Ovary (tissue), 7 donors: ENCODE measurements at regions not wholly inside any gene's neighbourhood (a gene's known extent, or its start where the extent isn't known, plus 50 kb on each side); places are given as distances from the start of the nearest gene placed in this dataset.

Experiments used
- DNase-seq, 5 donors: peaks; one replicate each; pipeline ENCODE4 v3.0.0-alpha.2; 2019 to 2020
- H3K27ac ChIP-seq, 2 donors: fragments of 200-600 bp; one replicate each; pipeline versions ENCODE4 v1.5.1 to v1.8.0; 2019 to 2022
- H3K27me3 ChIP-seq: fragments of 200-600 bp; one replicate; pipeline ENCODE4 v1.8.0; 2022
- H3K36me3 ChIP-seq: fragments of 200-600 bp; sonication (generic); one replicate; pipeline ENCODE4 v1.5.1; 2019
- H3K4me1 ChIP-seq: one replicate; pipeline ENCODE4 v1.8.1; 2013; ENCODE audit warnings: mild to moderate bottlenecking, moderate library complexity; ENCODE audit not compliant: insufficient read depth
- H3K4me3 ChIP-seq: fragments of 200-600 bp; sonication (generic); one replicate; pipeline ENCODE4 v1.5.1; 2017
- H3K9me3 ChIP-seq, 2 donors: fragments of 200-600 bp in 1 of 2; sonication (generic) in 1 of 2; one replicate each; pipeline versions ENCODE4 v1.5.1 to v1.8.1; 2013 to 2019; ENCODE audit warnings: mild to moderate bottlenecking in 1 of 2, moderate library complexity in 1 of 2
- CTCF ChIP-seq, 3 donors: fragments of 450-650 bp in 2 of 3; fragments of 200-600 bp in 1 of 3; IDR thresholded peaks; one replicate each; pipeline versions ENCODE4 v1.5.1 to v1.8.0; 2016 to 2022; ENCODE audit warnings: antibody characterized with exemption in 3 of 3, mild to moderate bottlenecking in 1 of 3
- EP300 ChIP-seq: sonication (generic); formaldehyde crosslinking; IDR thresholded peaks from one replicate; pipeline ENCODE4 v1.6.1; 2017; ENCODE audit warnings: antibody characterized with exemption
- POLR2A ChIP-seq: fragments of 450-650 bp; IDR thresholded peaks from one replicate; pipeline ENCODE4 v1.6.1; 2017; ENCODE audit warnings: antibody characterized with exemption, mild to moderate bottlenecking, moderate library complexity
- WGBS, 3 donors: extraction: QIAGEN DNeasy Blood & Tissue Kit in 1 of 3; methylation state at CpG; one replicate each; pipeline versions ENCODE4 v1.1.5 to v1.1.7; 2013 to 2017; 5-methylcytosine and 5-hydroxymethylcytosine counted together
- intact Hi-C, 4 donors: fragments of 100-400 bp; cut with DNase I; formaldehyde crosslinking; loops; one replicate each; pipeline versions ENCODE4 v1.11.0 to v1.15.1; 2022 to 2023
- donor health status: DM: no; HTN: no; CAD: no; lungs with moderate emphysema.
- donor health status: DM: no; HTN: no; CAD: no.
- donor health status: Bipolar disorder and iron deficiency.
- donor health status: DM: no; HTN: no; CAD: no.
- donor health status: DM: yes; HTN: yes; CAD: no.

GRCh38 chr20:41991412-41991811, 373.2 kb upstream of the CHD6 start:
- WGBS, 3 donors, result 57 to 79% (median 76%) methylated on average over 1 of the region's 1 CpG
- no peak overlapping the region for H3K27ac ChIP-seq
- no peaks in the 10 kb centered on the region for H3K36me3 ChIP-seq
- no peaks in the 10 kb centered on the region for H3K27me3 ChIP-seq
- DNase-seq, result no peak
- no peaks in the 10 kb centered on the region for H3K4me1 ChIP-seq
- H3K9me3 ChIP-seq, result no peaks in the 10 kb centered on the region
- no peak overlapping the region for H3K4me3 ChIP-seq
- intact Hi-C loops, result no loop called here
- no peak for TF ChIP-seq EP300

DNA sequence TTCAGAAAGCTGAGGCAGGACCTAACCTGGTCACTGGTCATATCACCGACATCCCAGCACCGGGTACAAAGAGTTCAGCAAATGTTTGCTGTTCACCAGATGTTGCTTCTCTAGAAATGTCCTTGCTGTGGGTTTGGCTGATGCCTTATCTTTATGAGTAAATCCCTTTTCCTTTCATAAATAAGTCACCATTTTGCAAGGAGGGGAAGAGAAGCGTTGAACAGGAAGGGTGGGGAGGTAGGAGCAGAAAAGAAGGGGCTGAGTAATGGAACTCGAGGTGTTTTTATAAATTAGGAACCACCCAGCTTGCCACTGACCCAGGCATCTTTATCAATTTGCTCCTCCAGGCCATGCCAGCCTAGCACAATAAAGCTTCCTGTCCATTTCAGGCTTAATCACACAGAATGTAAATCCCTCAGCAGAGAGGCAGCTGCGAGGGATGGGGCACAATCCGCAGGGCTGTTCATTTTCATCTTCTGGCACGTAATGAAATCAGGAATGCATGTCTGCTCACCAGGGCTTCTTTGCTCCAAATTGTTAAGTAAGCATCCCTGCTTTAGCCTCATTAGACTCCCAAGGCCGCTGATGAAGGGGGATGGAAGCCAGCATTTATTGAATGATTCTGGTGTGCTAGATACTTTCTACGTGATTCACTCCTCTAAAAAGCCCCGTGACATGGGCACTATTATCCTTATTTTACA, 371.9 kb upstream of the CHD6 start:
- DNase-seq, result no peak
- TF ChIP-seq POLR2A (no peak), CTCF (IDR thresholded peaks at IDR 0.05) (no peak), EP300 (no peak)
- H3K27me3 ChIP-seq, result no peaks in the 10 kb centered on the region
- intact Hi-C loops, result no loop called here
- H3K9me3 ChIP-seq, result no peaks in the 10 kb centered on the region
- 2 to 4% (median 3%) methylated on average over 10 of the region's 10 CpGs for WGBS, 3 donors
- no peaks in the 10 kb centered on the region for H3K36me3 ChIP-seq
- no peaks in the 10 kb centered on the region for H3K4me1 ChIP-seq
- no peak overlapping the region for H3K4me3 ChIP-seq
- no peak overlapping the region for H3K27ac ChIP-seq

- Histone ChIP-seq H3K27ac (no peak overlapping the region), H3K9me3 (no peaks in the 10 kb centered on the region), H3K27me3 (no peaks in the 10 kb centered on the region), H3K4me3 (no peak overlapping the region), H3K4me1 (no peaks in the 10 kb centered on the region), H3K36me3 (no peaks in the 10 kb centered on the region)
- 83 to 89% (median 84%) methylated on average over 3 of the region's 3 CpGs for WGBS, 3 donors
- intact Hi-C loops, result no loop called here
- TF ChIP-seq POLR2A (no peak), CTCF (IDR thresholded peaks at IDR 0.05) (no peak), EP300 (no peak)
- DNase-seq, result no peak
These were observed 371.0 kb upstream of the CHD6 start for GRCh38 chr20:41989039-41989679.

DNA sequence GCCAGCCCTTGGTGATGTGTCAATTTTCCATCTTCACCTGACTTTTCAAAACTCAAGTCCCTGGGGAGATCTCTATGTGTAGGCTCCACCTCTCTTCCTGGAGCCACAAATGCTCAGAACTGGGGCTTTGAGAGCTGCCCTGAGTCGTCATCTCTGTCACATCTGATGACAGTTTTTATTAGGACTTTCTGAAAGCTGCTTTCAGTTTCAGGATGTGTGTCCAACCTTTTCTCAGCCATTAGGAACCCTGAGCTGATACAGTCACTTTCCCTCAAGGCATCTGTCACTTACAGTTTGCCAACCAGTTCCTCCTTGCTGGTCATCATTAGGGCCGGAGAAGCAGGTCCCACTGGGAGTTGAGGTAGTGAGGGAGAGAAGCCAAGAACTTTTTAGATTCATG, 365.9 kb upstream of the CHD6 start:
- no peak for DNase-seq
- H3K36me3 ChIP-seq, result no peaks in the 10 kb centered on the region
- H3K27me3 ChIP-seq, result no peaks in the 10 kb centered on the region
- H3K4me3 ChIP-seq, result no peak overlapping the region
- H3K4me1 ChIP-seq, result no peaks in the 10 kb centered on the region
- H3K9me3 ChIP-seq, result no peaks in the 10 kb centered on the region
- no peak overlapping the region for H3K27ac ChIP-seq
- intact Hi-C loops, result no loop called here
- WGBS, 3 donors, result 78 to 100% (median 89%) methylated on average over 2 of the region's 2 CpGs
- TF ChIP-seq POLR2A, result no peak
- no peak for TF ChIP-seq EP300
- TF ChIP-seq CTCF (IDR thresholded peaks at IDR 0.05), result no peak

DNA sequence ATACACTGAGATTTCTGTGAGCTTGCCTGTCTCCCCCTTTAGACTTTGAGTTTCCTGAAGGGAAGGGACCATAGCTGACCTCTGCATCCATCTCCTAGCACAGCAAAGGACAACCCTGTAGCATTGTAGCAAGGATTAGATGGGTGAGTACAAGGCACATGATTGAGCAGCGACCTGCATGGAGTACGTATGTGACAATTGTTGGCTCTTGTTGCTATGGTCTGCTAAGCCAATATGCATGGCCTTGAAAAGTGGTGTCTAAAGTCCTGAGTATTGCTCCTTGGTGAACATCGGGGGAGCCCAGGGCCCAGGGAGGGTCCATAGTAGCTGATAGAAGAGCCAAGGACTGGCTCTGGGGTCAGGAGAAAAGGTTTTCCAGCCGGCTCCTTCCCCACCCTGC, 365.0 kb upstream of the CHD6 start:
- WGBS, 3 donors, result 41 to 62% (median 59%) methylated on average over 4 of the region's 4 CpGs
- TF ChIP-seq CTCF (IDR thresholded peaks at IDR 0.05) (no peak), EP300 (no peak), POLR2A (no peak)
- intact Hi-C loops, result no loop called here
- no peaks in the 10 kb centered on the region for H3K9me3 ChIP-seq
- no peaks in the 10 kb centered on the region for H3K27me3 ChIP-seq
- H3K4me1 ChIP-seq, result no peaks in the 10 kb centered on the region
- no peak overlapping the region for H3K27ac ChIP-seq
- no peaks in the 10 kb centered on the region for H3K36me3 ChIP-seq
- no peak for DNase-seq
- H3K4me3 ChIP-seq, result no peak overlapping the region
